Lung microvascular endothelial cell (primary cell): ENCODE measurements at regions not wholly inside any gene's neighbourhood (a gene's known extent, or its start where the extent isn't known, plus 50 kb on each side); places are given as distances from the start of the nearest gene placed in this dataset.
A peak's percentile ranks its signal among the peaks of the same experiment; 100 is the strongest.

Experiments
- DNase-seq, 2 donors: peaks; one replicate each; pipeline versions ENCODE4 v3.0.0 to v3.0.0-alpha.2; 2010; ENCODE audit warnings: low read depth in 2 of 2

GRCh38 chr10:69716711-69717560, 84.8 kb upstream of the COL13A1 start:
- DNase-seq = peak; percentile 29 to 41

GRCh38 chr10:69718951-69719350, 82.8 kb upstream of the COL13A1 start:
- no peak for DNase-seq

GRCh38 chr10:69721690-69722310, 79.9 kb upstream of the COL13A1 start:
- peak; percentile 41 to 90 for DNase-seq

- no peak for DNase-seq
Measured at GRCh38 chr10:69723653-69724052, 78.1 kb upstream of the COL13A1 start.

- no peak for DNase-seq
Measured at GRCh38 chr10:69726850-69727249, 74.9 kb upstream of the COL13A1 start.

GRCh38 chr10:69728335-69728870, 73.3 kb upstream of the COL13A1 start:
- DNase-seq = peak; percentile 50 to 87

GRCh38 chr10:69729326-69730048, 72.2 kb upstream of the COL13A1 start:
- no peak for DNase-seq

GRCh38 chr10:69730251-69731156, 71.2 kb upstream of the COL13A1 start:
- DNase-seq = no peak

- DNase-seq = peak in 1 of 2 donors; percentile 47
Measured at GRCh38 chr10:69731184-69731583, 70.5 kb upstream of the COL13A1 start.

- DNase-seq = no peak
Measured at GRCh38 chr10:69731698-69732097, 70.0 kb upstream of the COL13A1 start.

- no peak for DNase-seq
Measured at GRCh38 chr10:69732147-69732825, 69.4 kb upstream of the COL13A1 start.

- no peak for DNase-seq
Measured at GRCh38 chr10:69732826-69733150, 68.9 kb upstream of the COL13A1 start.

- peak in 1 of 2 donors; percentile 19 for DNase-seq
Measured at GRCh38 chr10:69733791-69734261, 67.9 kb upstream of the COL13A1 start.

- no peak for DNase-seq
Measured at GRCh38 chr10:69734416-69734796, 67.3 kb upstream of the COL13A1 start.

GRCh38 chr10:69734797-69735468, 66.8 kb upstream of the COL13A1 start:
- DNase-seq = no peak

GRCh38 chr10:69736886-69737641, 64.6 kb upstream of the COL13A1 start:
- DNase-seq = no peak

- no peak for DNase-seq
Measured at GRCh38 chr10:69738071-69738470, 63.6 kb upstream of the COL13A1 start.

GRCh38 chr10:69738858-69739435, 62.8 kb upstream of the COL13A1 start:
- DNase-seq = no peak

- no peak for DNase-seq
Measured at GRCh38 chr10:69739634-69740033, 62.1 kb upstream of the COL13A1 start.
